DMS 273 (cell line): ENCODE measurements at regions not wholly inside any gene's neighbourhood (a gene's known extent, or its start where the extent isn't known, plus 50 kb on each side); places are given as distances from the start of the nearest gene placed in this dataset.

Experiments
- DNase-seq: peaks from one replicate; lab custom pipeline; 2025; ENCODE audit not compliant: unreplicated experiment; lab: John Stamatoyannopoulos, UW

DNA sequence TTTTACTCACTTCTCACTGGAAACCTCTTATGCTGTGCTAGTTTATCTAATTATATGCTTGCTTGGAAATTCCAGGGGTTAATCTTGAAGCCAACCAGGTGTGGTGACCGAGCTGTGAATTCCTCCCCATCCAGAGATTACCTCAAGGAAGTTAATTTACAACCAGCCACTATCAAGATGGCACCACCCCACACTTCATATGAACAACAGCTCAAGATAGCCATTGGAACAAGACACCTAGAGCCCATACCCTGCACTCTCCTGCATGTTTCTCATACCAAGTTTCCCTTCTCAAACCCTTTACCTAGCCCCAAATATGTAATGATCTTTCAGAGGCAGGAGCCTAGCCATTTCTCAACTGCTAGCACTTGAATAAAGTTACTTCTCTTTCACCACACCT lies 2156.9 kb upstream of the C9orf72 start:
- no peak for DNase-seq

DNA sequence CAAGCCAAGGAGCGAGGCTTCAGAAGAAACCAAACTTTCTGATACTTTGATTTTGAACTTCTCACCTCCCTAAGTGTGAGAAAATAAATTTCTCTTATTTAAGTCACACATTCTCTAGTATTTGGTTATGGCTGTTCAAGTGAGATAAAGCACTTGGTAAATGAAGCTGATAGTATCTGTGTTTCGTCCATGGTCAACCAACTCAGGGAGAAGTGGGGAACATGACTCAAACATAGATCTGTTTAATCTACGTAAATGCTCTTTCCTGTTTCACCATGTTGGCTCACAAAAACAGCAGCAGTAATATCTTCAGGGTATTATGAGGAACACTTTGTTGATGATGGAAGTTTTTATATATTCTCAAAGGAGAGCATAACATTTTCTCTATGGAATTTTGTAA lies 2167.2 kb upstream of the C9orf72 start:
- DNase-seq = no peak

DNA sequence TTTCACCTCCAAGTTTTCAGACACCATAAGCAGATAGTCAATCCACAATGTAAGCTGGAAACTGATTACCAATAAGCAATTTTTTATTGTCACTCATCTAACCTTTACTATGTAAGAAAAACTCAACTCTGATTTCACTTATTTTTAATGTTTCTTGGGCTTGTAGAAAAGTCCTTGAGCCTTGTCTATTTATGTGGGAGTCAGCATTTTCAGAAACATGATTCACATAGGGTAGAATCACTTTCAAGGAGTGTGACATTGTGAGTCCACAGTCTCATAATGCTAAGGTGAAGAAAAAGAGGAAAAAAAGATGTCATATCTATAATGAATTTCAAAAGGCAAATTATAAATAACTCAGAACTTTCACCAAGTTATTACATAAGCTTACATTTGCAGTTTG lies 2167.9 kb upstream of the C9orf72 start:
- no peak for DNase-seq

DNA sequence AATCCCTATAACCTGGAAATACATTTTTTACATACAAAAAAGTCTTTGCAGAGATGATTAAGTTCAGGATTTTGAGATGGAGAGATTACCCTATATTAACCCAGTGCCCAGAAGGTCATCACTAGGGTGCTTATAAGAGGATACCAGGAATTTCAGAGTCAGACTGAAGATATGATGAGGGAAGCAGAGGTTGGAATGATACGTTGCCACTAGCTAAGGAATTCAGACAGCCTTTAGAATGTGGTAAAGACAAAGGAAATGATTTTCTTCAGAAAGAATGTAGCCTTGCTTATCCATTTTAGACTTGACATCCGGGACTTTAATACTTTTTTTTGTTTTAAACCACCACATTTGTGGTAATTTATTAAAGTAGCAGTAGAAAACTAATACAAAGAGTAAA lies 2176.8 kb upstream of the C9orf72 start:
- DNase-seq = no peak

DNA sequence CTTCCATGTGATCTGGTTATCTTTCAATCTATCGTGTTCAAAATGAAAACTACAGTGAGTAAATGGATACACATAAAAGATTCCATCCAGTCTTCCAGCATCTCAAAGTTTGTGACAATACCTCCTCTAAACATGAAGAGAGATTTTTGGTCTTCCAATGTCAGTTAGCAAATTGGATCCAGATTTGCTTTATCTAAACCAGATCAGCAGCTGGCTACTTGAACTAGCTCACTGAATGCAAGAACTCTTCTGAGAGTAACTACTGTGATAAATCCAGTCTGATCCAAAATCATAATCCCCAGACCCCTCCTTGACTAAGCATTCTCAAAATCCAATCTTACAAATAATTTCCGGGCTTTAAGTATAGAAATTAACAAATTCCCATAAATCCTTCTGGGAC lies 2177.9 kb upstream of the C9orf72 start:
- no peak for DNase-seq

DNA sequence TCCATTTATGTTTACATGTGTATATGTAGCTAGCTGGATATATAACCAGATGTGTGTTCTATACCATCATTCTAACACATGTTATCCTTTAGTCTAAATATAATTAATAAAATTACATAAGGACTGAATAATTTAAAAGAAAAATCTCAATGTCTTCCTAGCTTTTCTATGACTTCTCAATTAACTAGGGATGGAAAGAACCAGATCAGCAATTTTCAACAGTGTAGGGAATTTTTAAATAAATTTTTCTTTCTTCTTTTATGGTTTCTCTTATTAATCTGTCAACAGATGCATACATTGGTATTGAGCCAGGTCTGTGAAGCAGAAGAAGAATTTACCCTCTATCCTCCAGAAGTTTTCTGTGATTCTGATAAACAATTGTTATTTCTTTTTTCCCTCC lies 2180.4 kb upstream of the C9orf72 start:
- no peak for DNase-seq

DNA sequence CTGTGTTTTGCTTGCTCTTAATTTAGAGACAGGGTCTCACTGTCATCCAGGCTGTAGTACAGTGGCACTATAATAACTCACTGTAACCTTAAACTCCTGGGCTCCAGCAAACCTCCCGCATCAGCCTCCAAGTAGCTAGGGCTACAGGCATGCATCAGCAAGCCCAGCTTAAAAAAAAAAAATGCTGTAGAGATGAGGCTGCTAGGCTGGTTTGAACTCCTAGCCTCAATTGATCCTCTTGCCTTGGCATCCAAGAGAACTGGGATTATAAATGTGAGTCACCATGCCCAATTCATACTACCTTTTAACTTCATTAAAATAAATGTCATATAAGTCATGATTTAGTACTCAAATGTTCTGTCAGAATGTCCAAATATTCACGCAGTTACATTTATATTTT lies 2195.7 kb upstream of the C9orf72 start:
- no peak for DNase-seq

DNA sequence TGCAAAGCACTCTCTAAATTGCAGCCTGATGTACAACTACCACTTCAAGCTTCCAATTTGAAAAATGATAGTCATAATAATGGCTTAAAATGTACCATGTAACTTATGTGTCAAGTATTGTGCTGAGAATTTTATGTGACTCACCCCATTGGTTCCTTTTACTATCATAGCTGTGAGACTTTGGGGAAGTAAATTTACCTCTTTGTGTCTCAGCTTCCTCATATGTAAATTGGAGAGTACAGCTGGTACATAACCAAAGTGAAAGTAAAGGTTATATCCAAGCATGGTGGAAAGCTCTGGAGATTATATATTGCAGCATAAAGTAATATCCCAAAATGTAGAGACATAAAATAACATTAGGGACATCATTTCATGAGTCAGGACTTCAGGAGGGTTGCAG lies 2200.4 kb upstream of the C9orf72 start:
- no peak for DNase-seq

DNA sequence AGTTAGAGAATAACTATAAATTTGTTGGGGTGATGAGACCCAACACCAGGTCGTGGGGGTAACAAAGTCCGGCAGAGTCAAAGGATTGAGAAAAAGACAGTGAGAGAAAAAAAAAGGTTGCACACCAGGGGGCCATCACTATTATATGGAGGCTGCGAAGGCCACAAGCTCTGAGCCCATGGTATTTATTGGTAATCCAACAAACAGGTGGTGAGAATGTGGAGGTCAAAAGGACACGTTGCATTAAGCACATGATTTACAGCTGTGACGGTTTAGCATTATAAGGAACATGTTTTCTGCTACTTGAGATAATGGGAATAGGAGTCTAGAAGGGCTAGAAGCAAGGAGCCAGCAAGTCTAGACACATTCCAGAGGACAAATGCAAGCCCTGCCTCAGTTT lies 2202.2 kb upstream of the C9orf72 start:
- no peak for DNase-seq

DNA sequence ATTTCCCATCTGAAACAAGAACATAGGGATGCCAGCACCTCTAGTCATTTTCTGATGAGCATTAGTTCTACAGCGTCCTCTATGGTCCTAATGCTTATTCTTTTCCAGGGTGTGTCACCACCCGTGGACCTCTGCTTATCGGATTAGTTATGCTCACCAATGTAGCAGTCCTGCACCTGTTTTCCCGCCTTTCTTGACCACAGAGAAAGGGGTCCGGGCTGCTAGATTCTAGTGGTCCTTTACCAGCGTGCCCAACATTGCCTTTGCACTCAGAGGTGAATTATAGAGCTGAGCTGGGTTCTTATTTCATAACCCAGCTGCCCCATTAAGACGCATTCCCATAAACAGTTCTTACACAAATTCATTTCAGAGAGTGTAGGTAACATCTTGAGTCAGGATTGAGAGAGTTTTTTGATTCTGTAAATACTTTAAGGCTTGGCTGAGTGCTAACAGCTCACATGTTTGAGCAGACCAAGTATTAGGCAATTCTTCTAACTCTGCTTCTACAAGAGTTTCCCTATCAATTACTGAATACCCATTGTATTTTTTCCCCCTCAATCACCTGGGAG lies 2205.1 kb upstream of the C9orf72 start:
- DNase-seq = no peak

DNA sequence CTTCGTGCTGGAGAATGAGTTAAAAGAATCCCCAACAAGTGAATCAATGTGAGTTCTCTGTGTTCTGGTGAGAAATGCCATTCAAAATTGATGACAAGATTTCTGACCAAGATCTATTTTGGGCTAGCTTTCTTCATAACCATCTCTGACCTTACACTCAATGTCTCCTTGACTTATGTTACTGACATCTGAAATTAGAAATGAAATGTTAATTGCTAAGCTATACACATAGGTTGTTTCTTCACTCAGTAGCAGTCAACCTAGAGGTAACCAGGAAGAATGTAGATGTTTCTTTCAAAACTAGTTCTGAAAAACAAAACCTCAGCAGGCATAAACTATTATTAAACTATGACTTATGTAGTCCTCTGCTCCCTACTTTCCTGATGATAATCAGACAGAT lies 2220.7 kb upstream of the C9orf72 start:
- no peak for DNase-seq

DNA sequence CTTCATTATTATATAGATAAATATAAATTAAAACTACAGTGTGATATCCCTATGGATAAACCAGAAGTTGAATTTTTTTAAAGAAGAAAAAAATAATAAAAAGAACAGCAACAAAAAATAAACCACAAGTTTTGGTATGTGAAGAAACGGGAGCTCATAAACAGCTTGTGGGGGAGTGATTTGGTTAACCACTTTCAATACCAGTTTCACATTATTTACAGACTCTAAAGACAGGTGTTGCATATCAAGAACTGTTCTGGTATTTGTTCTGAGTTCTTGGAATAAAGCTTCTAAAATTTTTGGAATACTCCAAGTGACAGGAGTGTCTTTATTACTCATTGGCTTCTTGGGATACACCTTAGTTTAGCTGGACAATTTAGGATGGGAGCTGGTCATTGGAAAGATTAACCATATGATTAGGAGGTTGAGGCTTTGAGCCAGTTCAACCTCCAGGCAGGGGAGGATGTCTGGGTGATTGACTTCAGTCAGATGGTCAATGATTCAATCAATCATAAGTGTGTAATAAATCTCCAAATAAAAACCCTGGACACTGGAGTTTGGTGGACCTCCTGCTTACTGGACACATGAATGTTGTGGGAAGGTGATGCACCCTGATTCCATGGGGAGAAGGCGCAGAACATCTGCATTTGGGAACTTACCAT lies 2223.1 kb upstream of the C9orf72 start:
- no peak for DNase-seq

DNA sequence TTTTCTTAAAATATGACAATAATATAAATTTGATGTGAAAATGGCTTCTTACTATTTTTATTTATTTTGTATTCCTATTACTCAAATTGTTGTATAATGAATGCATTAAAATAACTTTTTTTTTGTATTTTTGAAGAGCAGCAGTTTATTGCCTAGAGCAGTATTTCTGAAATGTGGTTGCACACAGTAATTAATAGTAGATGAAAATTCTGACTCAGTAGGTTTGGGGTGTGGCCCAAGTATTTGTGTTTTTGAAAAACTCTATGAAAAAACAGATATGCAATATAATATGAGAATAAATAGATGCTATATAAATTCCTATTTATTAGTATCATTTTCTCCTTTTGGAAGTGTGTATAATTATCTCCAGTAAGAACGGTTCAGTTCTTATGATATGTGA lies 2225.3 kb upstream of the C9orf72 start:
- DNase-seq = no peak

DNA sequence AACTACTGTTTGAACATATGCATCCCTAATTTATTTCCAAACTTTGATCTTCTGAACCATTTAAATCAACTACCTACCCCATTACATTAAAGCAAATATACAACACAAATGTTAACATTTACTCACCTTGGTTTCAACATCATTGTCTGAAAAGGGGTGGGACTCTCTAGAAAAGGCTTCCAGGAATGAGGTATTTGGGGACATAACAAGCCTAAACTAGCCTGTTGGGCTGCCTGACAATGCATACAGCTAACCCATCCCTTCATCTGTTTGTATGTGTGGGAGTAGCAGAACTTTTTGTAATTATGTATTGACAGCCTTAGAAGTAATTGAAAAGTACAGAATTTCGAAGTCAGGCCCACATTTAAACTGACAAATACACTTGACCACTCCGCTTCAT lies 2225.9 kb upstream of the C9orf72 start:
- DNase-seq = no peak

DNA sequence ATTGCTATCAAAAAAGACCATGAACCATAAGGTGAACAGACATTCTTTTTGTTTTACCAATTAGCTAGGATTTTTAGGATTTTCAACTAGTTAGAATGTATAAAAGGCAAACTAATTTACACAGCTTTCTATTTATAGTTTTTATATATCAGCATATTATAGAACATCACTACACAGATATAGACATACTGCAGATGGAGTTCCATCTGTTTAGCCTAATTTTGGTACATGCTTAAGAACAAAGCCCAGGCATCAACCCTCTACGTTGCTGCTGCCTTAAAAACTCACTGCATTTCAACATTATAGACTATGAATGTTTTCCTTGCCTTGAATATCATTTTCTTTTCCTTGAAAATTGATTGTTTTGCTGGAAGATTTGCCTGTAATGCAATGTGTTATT lies 2227.5 kb upstream of the C9orf72 start:
- DNase-seq = peak; percentile 7

DNA sequence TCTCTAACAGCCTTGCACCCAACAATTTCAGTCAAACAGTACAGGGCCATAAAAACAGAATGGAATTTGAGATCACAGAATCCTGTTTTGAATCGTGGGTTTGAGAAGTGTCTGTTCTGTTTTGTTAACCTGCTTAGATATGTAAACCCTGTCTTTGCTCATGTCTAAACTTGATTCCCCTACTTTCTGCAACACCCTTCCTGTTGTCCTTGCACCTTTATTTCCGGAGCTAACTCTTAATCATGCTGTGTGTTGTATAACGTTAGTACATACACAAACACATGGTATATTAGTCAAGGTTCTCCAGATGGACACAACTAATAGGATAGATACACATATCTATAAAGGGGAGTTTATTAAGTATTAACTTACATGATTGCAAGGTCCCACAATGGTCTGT lies 2229.2 kb upstream of the C9orf72 start:
- DNase-seq = no peak

DNA sequence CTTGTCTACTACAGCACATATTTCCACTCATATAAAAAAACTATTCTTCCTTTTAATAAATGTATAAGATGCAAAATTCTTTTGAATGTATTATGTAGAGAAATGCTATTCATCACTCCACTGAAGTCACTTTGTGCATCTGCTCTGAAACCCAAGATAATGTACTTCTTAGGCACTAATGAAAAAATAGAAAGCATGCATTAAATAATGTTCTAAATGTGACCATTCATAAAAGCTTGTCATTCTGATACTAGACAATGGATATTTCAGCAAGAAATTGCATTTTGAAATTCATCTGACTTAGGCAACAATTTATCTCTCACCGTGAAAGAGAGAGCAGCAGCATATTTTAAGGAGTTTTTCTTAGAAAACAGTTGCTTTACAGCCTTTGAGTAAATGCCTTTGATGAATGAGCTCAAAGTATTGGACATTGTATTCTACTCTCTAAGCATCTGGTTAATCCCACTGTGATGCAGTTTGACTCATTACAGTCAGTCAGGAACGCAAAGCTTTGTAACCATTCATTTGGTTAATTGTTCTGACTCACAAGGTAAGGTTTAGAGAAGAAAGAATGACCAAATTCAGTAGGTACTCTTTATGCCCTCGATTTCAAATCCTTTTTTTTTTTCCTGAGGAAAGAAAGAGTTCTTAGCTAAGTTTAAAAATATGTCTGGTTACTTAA lies 2233.8 kb upstream of the C9orf72 start:
- DNase-seq = no peak

DNA sequence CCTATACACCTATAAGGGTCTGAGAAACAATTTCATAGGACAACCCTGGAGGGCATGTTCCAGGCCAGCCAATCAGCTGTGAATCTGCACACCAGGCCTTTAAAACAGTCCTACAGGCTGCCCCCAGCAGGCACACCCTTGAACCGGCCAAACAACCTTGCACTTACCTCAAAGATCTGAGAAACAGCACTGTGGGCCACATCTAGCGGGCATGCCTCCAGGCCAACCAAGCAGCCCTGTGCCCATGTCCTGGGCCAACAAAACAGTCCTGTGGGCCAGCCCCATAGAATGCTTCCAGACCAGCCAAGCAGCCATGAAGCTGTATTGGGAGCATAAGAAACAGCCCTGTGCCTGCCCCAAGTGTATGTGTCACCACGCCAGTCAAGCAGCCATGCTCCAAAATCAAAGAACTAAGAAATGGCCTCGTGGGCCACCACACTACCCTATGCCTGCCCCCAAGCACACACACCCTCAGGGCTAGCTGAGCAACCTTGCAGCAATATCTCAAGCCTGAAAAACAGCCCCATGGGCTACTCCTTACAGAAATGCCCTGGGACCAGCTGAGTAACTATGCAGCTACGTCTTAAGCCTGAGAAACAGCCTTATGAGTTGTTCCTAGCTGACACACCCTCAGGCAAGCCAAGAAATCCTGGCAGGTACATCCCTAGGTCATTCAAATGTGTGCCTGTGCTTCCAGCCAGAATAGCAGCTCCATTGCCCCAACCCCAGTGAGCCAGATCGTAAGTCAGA lies 2243.8 kb upstream of the C9orf72 start:
- no peak for DNase-seq

DNA sequence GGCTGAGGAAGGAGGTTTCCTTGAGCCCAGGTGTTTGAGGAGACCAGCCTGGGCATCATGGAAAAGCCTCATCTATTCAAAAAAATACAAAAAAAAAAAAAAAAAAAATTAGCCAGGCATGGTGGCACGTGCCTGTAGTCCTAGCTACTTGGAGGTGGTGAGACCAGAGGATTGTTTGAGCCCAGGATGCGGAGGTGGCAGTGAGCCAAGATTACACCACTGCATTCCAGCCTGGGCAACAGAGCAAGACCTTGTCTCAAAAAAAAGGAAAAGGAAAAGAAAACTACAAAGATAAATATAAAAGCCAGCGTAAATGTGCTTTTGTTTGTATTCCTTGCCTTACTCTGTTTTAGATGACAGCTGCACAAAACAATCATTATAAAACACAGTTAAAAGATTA lies 2249.2 kb upstream of the C9orf72 start:
- no peak for DNase-seq

DNA sequence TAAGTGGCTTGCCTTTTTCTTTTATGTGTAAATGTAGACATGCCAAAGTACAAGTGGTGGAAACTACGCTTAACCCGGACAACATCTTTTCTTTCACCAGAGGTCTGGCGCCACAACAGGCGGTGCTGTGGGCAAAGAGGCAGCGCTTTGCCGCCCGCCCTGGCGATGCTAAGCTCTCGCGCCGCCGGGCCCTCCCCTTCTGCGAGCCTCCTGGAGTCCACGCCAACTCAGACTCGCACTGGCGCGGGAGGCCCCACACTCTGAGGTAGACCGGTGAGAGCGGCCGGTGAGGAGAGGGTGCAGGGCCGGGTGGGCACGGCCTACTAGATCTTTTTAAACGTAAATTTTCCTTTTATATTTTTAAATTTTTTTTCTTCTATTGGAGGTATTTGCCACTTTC lies 2253.1 kb upstream of the C9orf72 start:
- no peak for DNase-seq

DNA sequence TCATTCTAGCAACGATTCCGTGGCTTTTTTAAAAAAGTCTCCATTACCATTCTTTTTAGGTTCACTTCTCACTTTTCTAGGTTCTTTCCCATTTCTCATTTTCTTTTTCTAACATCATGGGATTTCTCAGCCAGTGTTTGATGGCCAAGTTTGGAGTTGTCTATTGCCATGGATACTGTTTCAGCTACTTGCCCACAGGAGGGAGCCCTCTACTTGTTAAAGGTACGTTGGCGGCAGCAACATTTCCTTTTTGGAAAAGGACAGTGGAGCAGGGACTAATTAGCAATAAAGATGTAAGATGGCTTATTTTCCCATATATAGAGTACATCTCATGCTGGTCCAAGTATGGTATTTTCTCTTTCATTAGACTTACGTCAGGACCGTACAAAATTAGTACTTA lies 2257.5 kb upstream of the C9orf72 start:
- peak; percentile 55 for DNase-seq

DNA sequence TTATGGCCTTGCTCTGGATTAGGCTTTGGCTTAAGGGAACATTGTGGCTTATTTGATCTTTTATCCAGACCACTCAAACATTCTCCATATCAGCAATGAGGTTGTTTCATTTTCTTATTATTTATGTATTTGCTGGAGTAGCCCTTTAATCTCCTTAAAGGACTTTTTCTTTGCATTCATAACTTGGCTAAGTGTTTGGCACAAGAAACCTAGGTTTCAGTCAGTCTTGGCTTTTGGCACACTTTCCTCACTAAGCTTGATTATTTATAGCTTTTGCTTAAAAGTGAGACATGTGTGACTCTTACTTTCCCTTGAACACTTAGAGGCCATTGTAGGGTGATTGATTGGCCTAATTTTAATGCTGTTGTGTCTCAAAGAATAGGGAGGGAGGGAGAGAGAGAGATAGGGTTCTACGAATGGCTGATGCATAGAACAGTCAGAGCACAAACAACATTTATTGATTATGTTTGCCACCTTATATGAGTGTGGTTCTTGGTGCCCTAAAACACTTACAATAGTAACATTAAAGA lies 2265.3 kb upstream of the C9orf72 start:
- no peak for DNase-seq
